ENCODE measurements at regions not wholly inside any gene's neighbourhood (a gene's known extent, or its start where the extent isn't known, plus 50 kb on each side); places are given as distances from the start of the nearest gene placed in this dataset.

DNA sequence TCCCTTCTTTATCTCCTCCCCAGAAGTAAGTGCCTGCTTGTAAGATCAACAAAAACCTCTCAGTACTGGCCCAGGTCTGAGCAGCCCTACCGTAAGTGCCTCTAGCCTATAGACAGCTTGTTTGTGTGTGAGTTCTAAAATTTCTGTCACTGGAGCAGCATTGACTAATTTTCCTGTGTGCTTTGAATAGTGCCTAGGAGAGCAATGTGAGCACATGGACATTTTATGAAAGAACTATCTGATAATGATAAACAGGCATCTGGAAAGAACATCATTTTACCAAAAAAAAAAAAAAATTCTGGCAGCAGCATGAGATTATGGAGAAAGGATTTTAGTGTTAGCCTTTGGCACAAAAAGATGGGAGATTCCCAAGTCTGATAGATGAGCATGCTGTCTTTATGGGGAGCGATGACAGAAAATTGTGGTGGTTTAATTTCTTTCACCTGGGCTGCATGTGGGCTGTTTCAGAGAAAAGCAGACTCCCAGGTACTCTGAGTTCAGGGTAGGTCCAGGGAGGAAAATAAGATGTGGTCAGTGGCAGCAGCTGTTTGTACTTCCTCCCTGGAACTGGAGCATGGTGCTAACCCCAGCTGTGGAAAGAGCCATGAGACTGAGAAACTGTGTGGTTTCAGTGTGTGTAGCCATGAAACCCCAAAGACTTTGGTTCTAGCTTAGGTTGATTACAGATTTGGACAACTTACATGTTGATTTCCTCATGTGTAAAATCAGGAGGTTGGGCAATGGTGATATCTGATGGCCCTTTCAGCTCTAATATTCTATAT is 419.9 kb downstream of the NTRK2 start:
- TF ChIP-seq, protein P1, sequence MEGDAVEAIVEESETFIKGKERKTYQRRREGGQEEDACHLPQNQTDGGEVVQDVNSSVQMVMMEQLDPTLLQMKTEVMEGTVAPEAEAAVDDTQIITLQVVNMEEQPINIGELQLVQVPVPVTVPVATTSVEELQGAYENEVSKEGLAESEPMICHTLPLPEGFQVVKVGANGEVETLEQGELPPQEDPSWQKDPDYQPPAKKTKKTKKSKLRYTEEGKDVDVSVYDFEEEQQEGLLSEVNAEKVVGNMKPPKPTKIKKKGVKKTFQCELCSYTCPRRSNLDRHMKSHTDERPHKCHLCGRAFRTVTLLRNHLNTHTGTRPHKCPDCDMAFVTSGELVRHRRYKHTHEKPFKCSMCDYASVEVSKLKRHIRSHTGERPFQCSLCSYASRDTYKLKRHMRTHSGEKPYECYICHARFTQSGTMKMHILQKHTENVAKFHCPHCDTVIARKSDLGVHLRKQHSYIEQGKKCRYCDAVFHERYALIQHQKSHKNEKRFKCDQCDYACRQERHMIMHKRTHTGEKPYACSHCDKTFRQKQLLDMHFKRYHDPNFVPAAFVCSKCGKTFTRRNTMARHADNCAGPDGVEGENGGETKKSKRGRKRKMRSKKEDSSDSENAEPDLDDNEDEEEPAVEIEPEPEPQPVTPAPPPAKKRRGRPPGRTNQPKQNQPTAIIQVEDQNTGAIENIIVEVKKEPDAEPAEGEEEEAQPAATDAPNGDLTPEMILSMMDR (conservative IDR thresholded peaks at IDR 0.05; ENCODE audit: low read length) = no peak
- TF ChIP-seq EZH2phosphoT487 (IDR thresholded peaks at IDR 0.05; ENCODE audit: borderline replicate concordance) = no peak

All from Loucy (cell line).